GM18907 (cell line): ENCODE measurements at regions not wholly inside any gene's neighbourhood (a gene's known extent, or its start where the extent isn't known, plus 50 kb on each side); places are given as distances from the start of the nearest gene placed in this dataset.
A peak's percentile ranks its signal among the peaks of the same experiment; 100 is the strongest.

ENCODE experiments used
- ATAC-seq: cut with Tn5 transposase; IDR thresholded peaks from one replicate; pipeline ENCODE4 v1.9.1; 2021; ENCODE audit warnings: mild to moderate bottlenecking, moderate library complexity; ENCODE audit not compliant: unreplicated experiment

GRCh38 chr2:236963631-236964182 is 122.0 kb upstream of the COPS8 start:
- ATAC-seq = no peak

- no peak for ATAC-seq
Observed at GRCh38 chr2:236964291-236964690, 121.4 kb upstream of the COPS8 start.

GRCh38 chr2:236965021-236965840 is 120.5 kb upstream of the COPS8 start:
- no peak for ATAC-seq

- ATAC-seq = no peak
Observed at GRCh38 chr2:236965841-236966096, 119.9 kb upstream of the COPS8 start.

- ATAC-seq = no peak
Observed at GRCh38 chr2:236967499-236967783, 118.2 kb upstream of the COPS8 start.

- peak; percentile 80 for ATAC-seq
Observed at GRCh38 chr2:236968101-236968879, 117.4 kb upstream of the COPS8 start.

GRCh38 chr2:236968880-236969534 is 116.7 kb upstream of the COPS8 start:
- ATAC-seq = no peak

GRCh38 chr2:236969767-236970655 is 115.7 kb upstream of the COPS8 start:
- ATAC-seq = no peak

GRCh38 chr2:236970656-236971010 is 115.1 kb upstream of the COPS8 start:
- ATAC-seq = no peak

GRCh38 chr2:236971131-236971821 is 114.4 kb upstream of the COPS8 start:
- no peak for ATAC-seq

GRCh38 chr2:236971919-236972381 is 113.7 kb upstream of the COPS8 start:
- no peak for ATAC-seq

- no peak for ATAC-seq
Observed at GRCh38 chr2:236972491-236973342, 113.0 kb upstream of the COPS8 start.

- ATAC-seq = no peak
Observed at GRCh38 chr2:236973343-236973980, 112.2 kb upstream of the COPS8 start.

GRCh38 chr2:236974148-236974547 is 111.5 kb upstream of the COPS8 start:
- no peak for ATAC-seq

- ATAC-seq = no peak
Observed at GRCh38 chr2:236974752-236975151, 110.9 kb upstream of the COPS8 start.

- ATAC-seq = no peak
Observed at GRCh38 chr2:236975766-236976165, 109.9 kb upstream of the COPS8 start.

GRCh38 chr2:236976266-236977062 is 109.2 kb upstream of the COPS8 start:
- no peak for ATAC-seq
